Left lung (tissue), 4 donors: ENCODE measurements at regions not wholly inside any gene's neighbourhood (a gene's known extent, or its start where the extent isn't known, plus 50 kb on each side); places are given as distances from the start of the nearest gene placed in this dataset.
"Not testable (repeated sequence)": the region's sequence is repeated elsewhere in the genome, so short reads cannot be mapped to it uniquely, and the experiment has no call there.

Experiments
- ATAC-seq: fragments of 200-7000 bp; cut with Tn5 transposase; one replicate; pipeline ENCODE4 v1.9.1; 2020; ENCODE audit warnings: moderate library complexity
- DNase-seq, 4 donors: peaks; one replicate each; pipeline ENCODE4 v3.0.0-alpha.2; 2013 to 2020
- H3K27ac ChIP-seq, 2 donors: fragments of 200-600 bp; sonication (generic) in 1 of 2; one replicate each; pipeline versions ENCODE4 v1.5.0 to v1.8.0; 2020 to 2021
- H3K27me3 ChIP-seq, 2 donors: fragments of 200-600 bp; sonication (generic) in 1 of 2; one replicate each; pipeline versions ENCODE4 v1.5.0 to v1.8.0; 2020 to 2021
- H3K36me3 ChIP-seq, 2 donors: fragments of 200-600 bp; sonication (generic) in 1 of 2; one replicate each; pipeline versions ENCODE4 v1.5.0 to v1.8.0; 2020 to 2021
- H3K4me1 ChIP-seq, 2 donors: fragments of 200-600 bp; one replicate each; pipeline ENCODE4 v1.8.0; 2021
- H3K4me3 ChIP-seq, 2 donors: fragments of 200-600 bp; sonication (generic) in 1 of 2; one replicate each; pipeline versions ENCODE4 v1.5.0 to v1.8.0; 2020 to 2021; ENCODE audit warnings: mild to moderate bottlenecking in 1 of 2
- H3K9me3 ChIP-seq, 2 donors: fragments of 200-600 bp; sonication (generic) in 1 of 2; one replicate each; pipeline versions ENCODE4 v1.5.0 to v1.8.0; 2020 to 2021
- intact Hi-C, 2 donors: fragments of 100-400 bp; cut with DNase I; formaldehyde crosslinking; loops; one replicate each; pipeline versions ENCODE4 v1.11.2 to v1.14.2; 2022
- TF ChIP-seq, protein P1 (sequence below), 2 donors: fragments of 200-600 bp; sonication (generic) in 1 of 2; IDR thresholded peaks; one replicate each; pipeline versions ENCODE4 v1.5.0 to v1.8.0; 2021; ENCODE audit warnings: antibody characterized with exemption in 2 of 2
- donor health status: DM: no; HTN: yes; CAD: no.
- donor health status: DM: no; HTN: no; CAD: no.

DNA sequence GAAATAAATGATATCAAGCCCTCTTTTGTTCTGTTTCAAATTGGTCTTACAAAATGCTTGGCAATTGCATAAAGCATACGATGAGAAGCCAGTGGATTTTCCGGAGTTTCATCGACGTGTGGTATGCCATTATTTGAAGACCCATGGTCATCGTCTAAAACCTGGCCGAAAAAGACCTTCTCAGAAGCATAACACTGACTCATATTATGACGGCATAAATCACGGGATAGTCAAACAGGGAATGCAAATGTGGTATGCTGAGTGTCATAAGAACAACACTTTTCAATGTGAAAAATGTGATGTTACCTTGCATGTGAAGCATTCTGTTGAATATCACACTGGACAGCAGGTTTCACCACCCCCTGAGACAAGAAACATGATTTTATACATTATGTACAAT, 695.2 kb downstream of the GRXCR1 start:
- no peak for ATAC-seq
- Histone ChIP-seq H3K36me3 (no peaks in the 10 kb centered on the region), H3K27me3 (no peaks in the 10 kb centered on the region), H3K27ac (no peak overlapping the region), H3K4me3 (no peak overlapping the region), H3K9me3 (peaks cover 0 to 9% of the 10 kb centered on the region in 2 donors), H3K4me1 (no peaks in the 10 kb centered on the region)
- DNase-seq: no peak
- TF ChIP-seq, protein P1, sequence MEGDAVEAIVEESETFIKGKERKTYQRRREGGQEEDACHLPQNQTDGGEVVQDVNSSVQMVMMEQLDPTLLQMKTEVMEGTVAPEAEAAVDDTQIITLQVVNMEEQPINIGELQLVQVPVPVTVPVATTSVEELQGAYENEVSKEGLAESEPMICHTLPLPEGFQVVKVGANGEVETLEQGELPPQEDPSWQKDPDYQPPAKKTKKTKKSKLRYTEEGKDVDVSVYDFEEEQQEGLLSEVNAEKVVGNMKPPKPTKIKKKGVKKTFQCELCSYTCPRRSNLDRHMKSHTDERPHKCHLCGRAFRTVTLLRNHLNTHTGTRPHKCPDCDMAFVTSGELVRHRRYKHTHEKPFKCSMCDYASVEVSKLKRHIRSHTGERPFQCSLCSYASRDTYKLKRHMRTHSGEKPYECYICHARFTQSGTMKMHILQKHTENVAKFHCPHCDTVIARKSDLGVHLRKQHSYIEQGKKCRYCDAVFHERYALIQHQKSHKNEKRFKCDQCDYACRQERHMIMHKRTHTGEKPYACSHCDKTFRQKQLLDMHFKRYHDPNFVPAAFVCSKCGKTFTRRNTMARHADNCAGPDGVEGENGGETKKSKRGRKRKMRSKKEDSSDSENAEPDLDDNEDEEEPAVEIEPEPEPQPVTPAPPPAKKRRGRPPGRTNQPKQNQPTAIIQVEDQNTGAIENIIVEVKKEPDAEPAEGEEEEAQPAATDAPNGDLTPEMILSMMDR (IDR thresholded peaks at IDR 0.05): no peak
- intact Hi-C loops: no loop called here

GRCh38 chr4:43607400-43607799, 714.9 kb downstream of the GRXCR1 start:
- ATAC-seq (no peak), DNase-seq (no peak)
- H3K9me3 ChIP-seq: peaks cover 0 to 4% of the 10 kb centered on the region in 2 donors
- no peaks in the 10 kb centered on the region for H3K27me3 ChIP-seq
- TF ChIP-seq, protein P1 (IDR thresholded peaks at IDR 0.05): no peak
- no peaks in the 10 kb centered on the region for H3K36me3 ChIP-seq
- H3K27ac ChIP-seq: no peak overlapping the region
- H3K4me3 ChIP-seq: no peak overlapping the region
- intact Hi-C loops: no loop called here
- H3K4me1 ChIP-seq: no peaks in the 10 kb centered on the region

DNA sequence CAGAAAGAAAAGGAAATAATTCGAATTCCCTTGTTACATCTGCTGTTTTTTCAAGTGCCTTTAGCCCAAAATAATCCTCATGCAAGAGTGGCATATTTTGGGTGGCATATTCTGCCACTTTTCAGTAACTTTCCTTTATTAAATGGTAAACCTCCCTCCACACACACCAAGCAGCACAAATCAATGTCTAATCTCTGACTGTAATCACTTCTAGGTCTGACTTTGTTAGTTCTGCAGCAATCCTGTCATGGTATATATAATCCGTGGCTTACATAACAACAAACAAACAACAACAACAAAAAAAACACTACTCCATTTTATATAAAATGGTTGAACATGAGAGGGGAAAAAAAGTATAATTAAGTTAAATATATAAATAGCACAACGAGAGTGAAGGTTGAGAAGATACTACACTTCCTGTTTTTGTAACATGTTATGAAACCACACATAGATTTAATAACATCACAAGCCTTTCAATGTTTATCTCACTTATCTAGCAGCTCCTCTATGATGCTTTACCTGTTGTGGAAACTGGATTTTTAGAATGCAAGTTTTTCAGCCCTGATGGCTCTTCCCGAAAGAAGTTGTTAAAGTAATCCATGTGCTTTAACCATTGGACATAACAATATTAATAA, 715.4 kb downstream of the GRXCR1 start:
- intact Hi-C loops: no loop called here
- H3K4me3 ChIP-seq: no peak overlapping the region
- ATAC-seq (no peak), DNase-seq (no peak)
- H3K4me1 ChIP-seq: no peaks in the 10 kb centered on the region
- no peaks in the 10 kb centered on the region for H3K27me3 ChIP-seq
- H3K36me3 ChIP-seq: no peaks in the 10 kb centered on the region
- H3K27ac ChIP-seq: no peak overlapping the region
- H3K9me3 ChIP-seq: peaks cover 0 to 4% of the 10 kb centered on the region in 2 donors
- TF ChIP-seq, protein P1 (IDR thresholded peaks at IDR 0.05): no peak

GRCh38 chr4:43619219-43619618, 726.7 kb downstream of the GRXCR1 start:
- Histone ChIP-seq H3K9me3 (peaks cover 0 to 13% of the 10 kb centered on the region in 2 donors), H3K27me3 (no peaks in the 10 kb centered on the region), H3K36me3 (no peaks in the 10 kb centered on the region), H3K4me1 (no peaks in the 10 kb centered on the region), H3K4me3 (no peak overlapping the region), H3K27ac (no peak overlapping the region)
- intact Hi-C loops: no loop called here
- ATAC-seq: no peak
- TF ChIP-seq, protein P1 (IDR thresholded peaks at IDR 0.05): no peak
- no peak for DNase-seq

DNA sequence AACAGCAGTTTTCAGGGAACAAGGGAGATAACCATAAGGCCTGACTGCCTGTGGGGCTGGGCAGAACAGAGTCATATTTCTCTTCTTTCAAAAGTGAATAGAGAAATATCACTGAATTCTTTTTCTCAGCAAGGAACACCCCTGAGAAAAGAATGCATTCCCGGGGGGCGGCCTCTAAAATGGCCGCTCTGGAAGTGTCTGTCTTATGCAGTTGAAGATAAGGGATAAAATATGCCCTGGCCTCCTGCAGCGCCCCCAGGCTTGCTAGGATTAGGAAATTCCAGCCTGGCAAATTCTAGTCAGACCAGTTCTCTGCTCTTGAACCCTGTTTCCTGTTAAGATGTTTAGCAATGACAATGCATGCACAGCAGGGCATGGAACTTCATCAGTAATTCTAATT, 745.4 kb downstream of the GRXCR1 start:
- H3K27ac ChIP-seq, H3K4me3 ChIP-seq, H3K4me1 ChIP-seq, H3K27me3 ChIP-seq, ATAC-seq, intact Hi-C loops, H3K36me3 ChIP-seq: not testable (repeated sequence)
- peak in 1 of 4 donors; percentile 23 for DNase-seq
- peaks cover 0 to 30% of the 10 kb centered on the region in 2 donors for H3K9me3 ChIP-seq

DNA sequence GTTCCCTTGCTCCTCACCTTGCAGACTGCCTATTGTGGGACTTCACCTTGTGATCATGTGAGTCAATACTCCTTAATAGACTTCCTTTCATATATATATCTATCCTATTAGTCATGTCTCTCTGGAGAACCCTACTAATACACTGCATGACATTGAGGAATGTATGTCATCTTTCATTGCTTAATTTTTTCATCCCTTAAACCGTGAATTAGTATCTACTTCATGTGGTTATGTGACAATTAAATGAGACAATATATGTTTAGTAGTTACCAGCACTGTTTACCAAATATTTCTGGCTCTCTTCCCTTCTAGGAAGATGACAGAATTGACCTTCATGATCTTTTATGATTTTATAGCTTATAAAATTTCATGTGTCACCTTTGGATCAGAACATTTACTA, 759.5 kb downstream of the GRXCR1 start:
- intact Hi-C loops: no loop called here
- Histone ChIP-seq H3K9me3 (peaks cover 0 to 15% of the 10 kb centered on the region in 2 donors), H3K27me3 (no peaks in the 10 kb centered on the region), H3K4me3 (no peak overlapping the region), H3K36me3 (no peaks in the 10 kb centered on the region), H3K4me1 (no peaks in the 10 kb centered on the region), H3K27ac (no peak overlapping the region)
- ATAC-seq: no peak
- no peak for DNase-seq
- TF ChIP-seq, protein P1 (IDR thresholded peaks at IDR 0.05): no peak

- DNase-seq, intact Hi-C loops, H3K9me3 ChIP-seq, H3K36me3 ChIP-seq, H3K27ac ChIP-seq, ATAC-seq, H3K4me3 ChIP-seq, H3K4me1 ChIP-seq, H3K27me3 ChIP-seq: not testable (repeated sequence)
Measured at GRCh38 chr4:43659547-43659946, 767.0 kb downstream of the GRXCR1 start.

- H3K27me3 ChIP-seq, H3K4me1 ChIP-seq, H3K36me3 ChIP-seq, H3K4me3 ChIP-seq, ATAC-seq, H3K27ac ChIP-seq, intact Hi-C loops: not testable (repeated sequence)
- peak in 1 of 4 donors; percentile 31 for DNase-seq
- H3K9me3 ChIP-seq: peaks cover 0 to 25% of the 10 kb centered on the region in 2 donors
Measured at GRCh38 chr4:43672265-43672885, 776.2 kb downstream of the KCTD8 start.
